ENCODE measurements at regions not wholly inside any gene's neighbourhood (a gene's known extent, or its start where the extent isn't known, plus 50 kb on each side); places are given as distances from the start of the nearest gene placed in this dataset.

DNA sequence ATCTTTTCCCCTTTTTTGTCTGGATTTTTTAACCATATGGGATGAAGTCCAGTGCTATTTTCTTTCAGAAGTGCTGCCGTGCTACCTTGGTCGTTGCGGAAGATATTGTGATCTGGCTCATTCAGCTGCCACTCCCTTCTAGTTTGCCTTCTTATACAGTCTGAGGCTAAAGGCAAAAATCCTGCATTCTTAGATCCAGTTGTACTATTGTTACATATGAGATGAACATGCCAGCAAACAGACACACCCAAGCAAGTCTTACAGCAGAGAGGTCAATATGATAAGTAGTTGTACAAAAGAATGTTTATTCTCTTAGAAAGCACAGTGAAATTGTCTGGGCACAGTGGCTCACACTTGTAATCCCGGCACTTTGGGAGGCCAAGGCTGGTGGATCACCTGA, 108.0 kb upstream of the COX10 start:
- no peak overlapping the region for H3K27ac ChIP-seq
- H3K4me3 ChIP-seq: no peak overlapping the region

DNA sequence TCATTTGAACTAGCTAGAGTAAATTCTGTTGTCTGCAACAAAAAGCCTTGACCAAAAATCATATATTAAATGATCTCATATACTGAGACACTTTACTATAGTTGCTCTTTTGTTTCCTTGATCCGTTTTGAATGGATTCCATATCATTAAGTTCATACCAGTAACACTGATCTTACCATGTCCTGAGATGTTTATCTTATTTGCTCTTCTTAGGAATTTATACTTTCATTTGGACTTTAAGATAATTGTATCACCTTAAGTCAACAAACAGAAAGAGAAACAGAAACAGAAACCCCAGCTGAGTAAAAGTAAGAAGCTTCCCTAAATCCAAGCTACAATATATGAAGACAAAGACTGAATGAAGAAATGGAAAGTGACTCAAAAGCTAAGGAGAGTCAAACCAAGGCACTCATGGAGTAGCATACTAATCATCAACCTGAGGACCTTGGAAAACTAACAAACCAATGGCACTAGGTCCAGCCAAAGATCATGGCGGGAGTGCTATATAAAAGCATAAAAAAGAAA, 106.5 kb upstream of the COX10 start:
- H3K27ac ChIP-seq: no peak overlapping the region
- no peak overlapping the region for H3K4me3 ChIP-seq

DNA sequence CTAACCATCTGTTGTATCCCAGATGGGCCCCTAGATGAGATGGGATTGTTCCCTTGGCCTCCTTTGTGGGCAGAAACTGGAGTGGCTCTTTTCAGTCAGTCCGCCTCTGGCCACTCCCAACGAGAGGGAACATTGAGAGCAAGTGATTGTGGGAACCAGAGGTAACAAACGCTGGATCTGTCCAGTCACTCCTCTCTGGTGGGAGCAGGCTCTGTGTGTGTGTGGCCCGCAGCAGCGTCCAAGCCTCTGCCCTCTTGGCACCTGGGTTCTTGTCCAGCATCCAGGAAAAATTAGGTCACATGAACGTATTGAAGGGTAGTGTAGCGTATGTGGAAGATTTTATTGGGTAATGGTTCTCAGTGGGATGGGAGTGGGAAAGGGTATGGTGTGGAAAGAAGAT, 101.9 kb upstream of the COX10 start:
- no peak overlapping the region for H3K4me3 ChIP-seq
- no peak overlapping the region for H3K27ac ChIP-seq

DNA sequence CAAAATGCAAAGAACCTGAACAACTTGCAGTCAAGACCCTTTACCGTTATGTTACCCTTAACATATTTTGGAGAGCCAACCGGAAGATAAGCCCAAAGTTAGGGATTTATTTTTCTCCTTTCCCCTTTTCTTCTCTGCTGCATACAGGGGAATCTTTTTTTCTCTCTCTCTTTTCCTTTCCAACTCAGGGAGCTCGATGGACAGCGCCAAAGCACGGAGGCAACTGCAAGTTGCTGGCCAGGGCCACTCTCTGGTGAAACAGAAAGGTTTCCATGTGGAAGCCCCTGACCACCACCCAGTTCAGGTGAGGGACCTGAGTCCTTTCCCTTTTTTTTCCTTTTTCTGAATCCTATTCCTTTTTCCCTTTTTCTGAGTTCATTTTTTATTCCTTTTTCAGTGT, 98.8 kb upstream of the COX10 start:
- H3K27ac ChIP-seq: no peak overlapping the region
- H3K4me3 ChIP-seq: no peak overlapping the region

DNA sequence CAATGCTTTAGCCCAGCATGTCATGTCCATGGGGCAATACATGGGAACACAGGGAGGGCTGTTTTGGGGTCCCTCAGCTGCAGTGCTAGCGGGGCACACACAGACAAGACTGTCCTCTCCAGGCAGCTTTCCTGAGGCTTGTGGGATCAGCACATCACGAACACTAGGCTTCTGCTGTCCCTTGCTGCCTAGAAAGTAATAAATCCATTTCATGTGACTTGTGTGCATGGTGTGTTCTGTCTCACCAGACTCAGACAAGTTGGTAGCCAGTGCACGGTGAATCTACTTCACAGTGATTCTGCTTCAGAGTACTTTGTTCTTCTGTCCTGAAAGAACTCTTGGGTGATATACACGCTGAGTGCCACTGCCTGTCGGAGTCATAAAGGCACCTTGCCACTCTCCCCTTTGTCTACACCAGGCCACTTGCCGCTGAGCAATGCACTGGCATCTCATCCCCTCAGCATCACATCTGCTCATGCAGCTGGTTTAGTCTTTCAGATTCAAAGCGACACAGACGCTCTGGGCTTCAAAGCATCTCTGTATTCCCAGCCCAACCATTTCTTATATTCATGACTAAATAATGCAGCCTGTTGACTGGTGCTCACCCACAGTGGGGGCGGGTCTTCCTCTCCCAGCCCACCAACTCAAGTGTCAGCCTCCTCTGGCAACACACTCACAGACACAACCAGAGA, 95.2 kb upstream of the COX10 start:
- Histone ChIP-seq H3K27ac (no peak overlapping the region), H3K4me3 (no peak overlapping the region)

DNA sequence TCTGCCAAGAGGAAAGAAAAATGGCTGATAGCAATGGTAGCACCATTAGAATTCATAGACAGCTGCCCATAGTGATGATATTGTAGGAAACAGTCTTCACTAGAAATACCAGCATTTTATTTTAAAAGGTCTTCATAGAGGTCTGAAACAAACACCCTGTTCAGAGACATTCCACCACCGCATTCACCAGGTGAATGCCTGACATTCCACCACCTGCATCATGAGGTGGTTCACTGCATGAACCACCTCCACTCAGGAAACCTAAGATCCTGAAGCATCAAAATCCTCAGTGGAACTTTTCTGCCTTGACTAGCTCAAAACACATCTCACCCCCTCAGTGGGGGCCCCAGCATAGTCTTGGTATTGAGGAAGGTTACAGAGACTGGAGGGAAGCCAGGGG, 91.5 kb upstream of the COX10 start:
- no peak overlapping the region for H3K27ac ChIP-seq
- H3K4me3 ChIP-seq: no peak overlapping the region

DNA sequence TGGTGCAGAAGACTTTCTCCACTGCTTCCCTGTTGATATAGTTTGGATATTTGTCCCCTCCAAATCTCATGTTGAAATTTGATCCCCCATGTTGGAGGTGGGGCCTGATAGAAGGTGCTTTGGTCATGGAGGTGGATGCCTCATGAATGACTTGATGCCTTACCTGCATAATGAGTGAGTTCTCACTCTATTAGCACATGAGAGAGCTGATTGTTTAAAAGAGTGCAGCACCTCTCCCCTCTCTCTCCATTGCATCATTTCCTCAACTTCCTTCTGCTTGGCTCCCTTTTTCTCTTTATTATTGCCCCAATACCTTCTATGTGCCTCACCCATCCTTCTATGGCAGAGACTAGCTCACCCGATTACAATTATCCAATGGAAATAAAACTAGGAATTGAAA, 90.8 kb upstream of the COX10 start:
- no peak overlapping the region for H3K4me3 ChIP-seq
- no peak overlapping the region for H3K27ac ChIP-seq

DNA sequence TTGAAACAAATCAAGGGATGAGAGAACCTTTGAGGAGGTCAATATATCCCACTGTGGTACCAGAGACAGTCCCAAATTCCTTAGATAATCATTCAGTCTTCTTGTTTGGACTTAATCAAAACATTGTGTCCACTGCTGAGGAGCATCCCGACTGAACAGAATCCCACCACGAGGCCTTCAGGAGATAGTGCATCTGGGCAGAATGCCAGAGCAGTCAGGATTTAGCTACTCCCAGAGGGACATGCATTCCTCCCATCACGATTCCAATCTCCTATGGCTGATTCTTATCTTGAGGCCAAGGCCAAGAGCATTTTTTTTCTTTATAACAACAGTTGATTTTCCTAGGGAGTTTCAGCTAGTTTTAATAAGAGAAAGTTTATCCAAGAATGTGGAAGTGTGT, 87.4 kb upstream of the COX10 start:
- H3K27ac ChIP-seq: no peak overlapping the region
- no peak overlapping the region for H3K4me3 ChIP-seq

DNA sequence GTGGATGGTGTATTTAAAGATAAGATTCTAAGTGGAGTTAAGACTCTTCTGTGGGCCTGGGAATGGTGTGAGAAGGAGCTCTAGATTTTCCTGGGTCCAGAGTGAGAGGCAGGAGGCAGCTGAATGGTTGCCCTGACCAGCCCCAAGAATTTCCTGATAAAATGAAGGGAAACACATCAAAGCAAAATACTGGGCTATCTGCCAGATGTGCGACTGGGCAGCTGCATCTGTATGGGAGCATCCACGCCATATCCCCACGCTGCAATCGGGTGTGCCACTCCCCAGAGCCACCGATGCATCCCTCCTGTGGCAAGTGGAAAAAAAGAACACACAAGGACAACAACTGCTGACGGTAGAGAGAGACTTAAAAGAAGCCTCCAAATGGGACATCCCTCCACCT, 84.3 kb upstream of the COX10 start:
- H3K27ac ChIP-seq: no peak overlapping the region
- no peak overlapping the region for H3K4me3 ChIP-seq

DNA sequence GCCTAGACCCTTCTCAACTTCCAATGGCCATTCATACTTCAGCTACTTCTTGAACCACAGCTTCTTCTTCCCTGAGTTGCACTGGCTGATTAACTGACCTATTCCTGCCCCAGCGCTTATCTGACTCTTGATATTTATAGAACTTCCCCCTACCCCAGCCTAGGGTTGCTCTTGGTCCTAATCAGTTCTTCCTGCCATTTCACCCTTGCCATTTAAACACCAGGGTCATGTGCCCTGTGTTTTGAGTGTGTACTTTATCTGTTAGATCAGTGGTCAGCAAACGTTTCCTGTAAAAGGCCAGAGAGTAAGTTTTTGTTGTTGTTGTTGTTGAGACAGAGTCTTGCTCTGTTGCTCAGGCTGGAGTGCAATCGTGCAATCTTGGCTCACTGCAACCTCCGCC, 82.4 kb upstream of the COX10 start:
- Histone ChIP-seq H3K27ac (no peak overlapping the region), H3K4me3 (no peak overlapping the region)

DNA sequence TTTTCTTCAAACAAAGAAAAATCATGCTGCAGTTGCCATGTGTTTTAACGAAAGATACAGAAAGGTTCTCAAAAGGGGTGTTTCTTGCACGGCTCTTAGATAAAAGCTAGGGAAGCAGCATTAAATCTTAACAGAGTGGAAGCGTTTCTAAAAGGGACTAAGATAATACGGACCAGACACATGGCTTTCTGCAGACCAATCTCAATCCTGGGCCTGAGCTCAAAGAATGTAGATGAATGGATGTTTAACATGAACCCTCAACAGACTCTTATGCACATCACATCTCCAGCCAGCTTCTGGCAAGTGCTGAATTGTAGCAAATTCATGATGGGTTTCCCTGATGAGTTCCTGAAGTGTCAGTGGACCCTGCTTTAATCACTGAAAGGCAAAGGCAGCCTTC, 80.2 kb upstream of the COX10 start:
- no peak overlapping the region for H3K4me3 ChIP-seq
- no peak overlapping the region for H3K27ac ChIP-seq

DNA sequence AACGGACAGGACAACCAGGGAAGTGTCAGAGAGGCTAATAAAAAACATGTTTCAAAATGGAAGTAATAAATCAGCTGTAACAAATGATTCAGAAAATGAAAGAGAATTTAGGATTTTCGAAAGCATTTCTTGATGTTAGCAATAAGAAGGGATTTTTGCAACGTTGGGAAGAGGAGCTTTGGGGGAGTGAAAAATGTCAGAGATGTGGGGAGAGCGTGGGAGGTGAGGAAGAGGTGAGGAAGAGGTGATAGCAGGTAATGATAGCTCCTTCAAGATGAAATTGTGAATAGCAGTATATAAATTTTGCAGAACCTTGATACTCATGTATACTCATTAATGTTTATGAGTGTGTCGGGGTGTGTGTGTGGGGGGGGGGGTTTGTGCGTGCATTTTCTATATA, 76.2 kb upstream of the COX10 start:
- H3K27ac ChIP-seq: no peak overlapping the region
- no peak overlapping the region for H3K4me3 ChIP-seq

DNA sequence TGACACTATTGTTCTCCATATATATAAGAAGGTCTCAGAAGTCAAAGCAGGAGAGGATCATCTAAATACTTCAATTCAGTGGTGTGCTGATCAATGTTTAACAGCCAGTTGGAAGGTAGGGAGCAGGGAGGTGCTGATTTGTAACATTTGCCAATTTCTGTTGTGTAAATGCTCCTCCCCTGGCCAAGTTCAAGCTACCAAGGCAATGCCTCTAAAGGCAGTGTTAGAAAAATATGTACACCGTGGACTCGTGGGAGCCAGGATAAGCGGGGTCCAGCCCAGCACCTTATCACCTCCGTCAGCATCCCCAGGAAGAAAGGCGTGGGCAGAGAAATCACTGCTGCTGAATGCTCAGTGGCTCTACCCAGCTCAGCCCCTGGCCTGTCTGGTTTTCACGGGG, 75.3 kb upstream of the COX10 start:
- no peak overlapping the region for H3K27ac ChIP-seq
- no peak overlapping the region for H3K4me3 ChIP-seq

DNA sequence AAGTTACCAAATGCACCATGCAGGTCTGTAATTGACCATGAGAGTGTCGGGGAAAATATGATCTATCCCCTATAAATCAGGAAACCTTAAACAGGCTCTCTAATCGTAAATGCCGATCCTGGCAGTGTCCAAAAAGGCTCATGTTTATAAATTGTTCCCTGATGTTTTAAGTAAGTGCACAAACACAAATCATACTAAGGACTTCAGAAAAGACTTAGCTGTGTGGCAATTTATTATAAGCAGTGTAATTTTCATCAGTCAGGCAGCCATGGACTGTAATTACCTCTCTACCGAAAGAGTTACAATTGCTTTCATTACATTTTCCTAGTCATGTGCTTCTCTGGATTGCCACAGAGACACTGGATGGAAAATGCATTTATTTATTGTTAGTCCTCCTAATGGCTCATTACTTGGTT, 73.4 kb upstream of the COX10 start:
- no peak overlapping the region for H3K4me3 ChIP-seq
- H3K27ac ChIP-seq: peak overlapping the region in 2 of 21 experiments; percentile 1

DNA sequence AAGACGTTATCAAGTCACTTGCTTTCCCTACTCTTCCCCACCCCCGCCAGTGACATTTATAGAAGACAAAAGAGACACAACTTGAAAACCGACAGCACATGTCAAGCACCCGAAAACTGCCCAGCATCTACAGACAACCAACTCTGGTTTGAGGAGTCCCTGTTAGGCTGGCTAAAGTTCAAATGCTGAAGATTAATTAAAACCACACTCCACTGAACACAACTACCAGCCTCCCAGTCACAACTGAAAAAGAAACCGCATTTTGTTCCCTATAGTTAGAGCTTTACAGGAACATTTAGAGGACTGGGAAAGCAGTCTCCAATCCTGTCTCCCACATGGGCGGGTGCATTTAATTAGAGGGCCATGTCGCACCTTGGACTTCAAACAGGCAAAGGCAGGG, 73.0 kb upstream of the COX10 start:
- Histone ChIP-seq H3K4me3 (no peak overlapping the region), H3K27ac (peak overlapping the region in 3 of 21 experiments; percentile 1 to 45 (median 32))

DNA sequence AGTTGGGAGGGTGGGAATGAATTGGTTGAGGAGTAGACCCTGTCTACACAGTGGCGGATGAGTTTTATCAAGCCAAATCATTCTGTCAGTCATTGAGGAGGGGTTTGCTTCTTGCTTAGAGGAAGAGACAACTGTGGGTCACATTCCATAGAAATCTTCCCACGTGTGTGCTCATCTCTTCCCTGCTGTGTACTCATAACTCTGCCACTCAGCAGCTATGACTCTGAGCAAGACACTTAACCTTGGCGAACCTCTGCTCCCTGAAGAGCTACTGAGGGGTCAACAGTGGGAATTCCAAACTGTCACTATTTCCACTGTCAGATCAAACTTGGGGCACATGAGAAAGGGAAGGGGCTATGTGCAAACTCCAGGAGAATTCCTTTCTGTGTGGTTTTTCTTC, 72.6 kb upstream of the COX10 start:
- H3K27ac ChIP-seq: peak overlapping the region in 3 of 21 experiments; percentile 1 to 45 (median 32)
- H3K4me3 ChIP-seq: no peak overlapping the region

DNA sequence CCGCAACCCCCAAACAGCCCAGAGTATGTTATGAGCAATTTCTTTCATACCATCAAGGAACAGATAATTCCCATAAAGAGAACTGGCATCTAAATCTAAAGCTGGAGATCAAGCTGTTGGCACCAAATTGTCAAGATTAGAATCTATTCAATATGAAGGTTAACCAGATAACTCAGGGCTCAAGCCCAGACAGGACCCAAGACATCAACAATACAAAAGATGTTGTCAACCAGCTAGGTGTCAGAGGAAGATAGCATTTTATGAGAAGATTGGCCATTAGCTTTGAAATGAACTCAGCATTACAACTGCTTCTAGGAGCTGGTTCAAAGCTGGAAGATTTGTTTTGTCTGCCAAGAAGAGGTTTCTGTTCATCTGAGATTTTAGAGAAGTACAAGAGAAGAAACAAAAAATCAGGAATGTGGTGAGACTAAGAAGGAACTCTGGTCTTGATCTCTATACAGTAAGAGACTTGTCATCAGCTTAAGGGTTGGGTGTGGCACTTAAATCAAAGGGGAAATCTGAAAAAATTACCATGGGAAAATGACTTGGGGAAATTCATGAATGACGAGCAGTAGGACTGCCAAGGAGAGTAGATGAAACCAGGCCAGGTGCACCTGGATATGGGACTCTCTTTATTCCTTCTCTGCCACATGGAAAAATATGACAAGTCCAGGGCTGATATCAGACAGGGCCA, 64.2 kb upstream of the COX10 start:
- H3K4me3 ChIP-seq: no peak overlapping the region
- peak overlapping the region in 3 of 21 experiments; percentile 15 to 57 (median 37) for H3K27ac ChIP-seq

DNA sequence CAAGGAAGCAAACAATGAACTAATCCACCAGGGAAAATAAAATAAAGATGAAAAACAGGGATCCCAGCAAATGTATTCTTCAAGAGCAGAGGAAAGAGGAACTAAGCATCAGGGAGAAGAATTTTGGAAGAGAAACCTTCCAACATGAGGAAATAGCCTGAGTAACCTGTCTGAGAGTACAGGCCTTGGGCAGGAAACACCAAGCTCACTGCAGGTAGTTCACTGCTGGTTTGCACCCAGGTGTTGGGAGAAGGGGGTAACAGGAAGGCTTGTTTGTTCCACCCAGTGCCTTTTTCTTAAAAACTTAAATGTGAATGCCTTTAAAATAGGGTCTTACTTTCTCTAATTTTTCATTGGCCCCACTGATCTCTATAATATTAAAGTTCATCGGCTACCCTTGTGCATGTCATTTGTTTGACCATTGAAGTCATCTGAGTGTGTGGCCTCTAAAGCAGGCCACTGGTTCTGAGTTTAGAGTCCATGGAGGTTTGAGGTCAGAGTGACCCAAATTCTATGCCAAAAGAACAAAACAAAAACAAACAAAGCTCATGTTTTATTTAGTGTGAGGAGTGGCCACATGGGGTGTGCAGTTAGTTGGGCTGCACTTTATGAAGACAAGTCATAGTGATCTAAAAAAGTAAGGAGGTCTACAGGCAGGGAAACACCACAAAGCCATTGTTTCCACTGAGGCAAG, 62.9 kb upstream of the COX10 start:
- no peak overlapping the region for H3K27ac ChIP-seq
- no peak overlapping the region for H3K4me3 ChIP-seq

DNA sequence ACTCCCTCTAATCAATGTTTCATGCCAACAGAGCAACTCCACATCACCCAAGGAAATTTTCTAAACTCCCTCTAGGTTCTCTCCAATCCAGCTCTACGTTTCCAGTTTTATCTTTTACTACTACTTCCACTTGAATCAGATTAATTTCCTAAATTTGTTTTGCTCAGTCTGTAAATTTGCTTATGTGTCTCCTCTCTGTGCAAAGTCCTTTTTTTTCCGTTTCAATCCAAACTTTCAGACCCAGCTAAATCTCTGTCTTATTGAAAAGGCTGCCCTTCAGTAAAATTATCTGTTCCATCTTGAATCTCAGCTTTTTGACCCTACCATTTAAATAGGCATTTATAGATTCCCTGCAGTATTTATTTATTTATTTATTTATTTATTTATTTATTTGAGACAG, 61.4 kb upstream of the COX10 start:
- H3K4me3 ChIP-seq: no peak overlapping the region
- H3K27ac ChIP-seq: no peak overlapping the region

DNA sequence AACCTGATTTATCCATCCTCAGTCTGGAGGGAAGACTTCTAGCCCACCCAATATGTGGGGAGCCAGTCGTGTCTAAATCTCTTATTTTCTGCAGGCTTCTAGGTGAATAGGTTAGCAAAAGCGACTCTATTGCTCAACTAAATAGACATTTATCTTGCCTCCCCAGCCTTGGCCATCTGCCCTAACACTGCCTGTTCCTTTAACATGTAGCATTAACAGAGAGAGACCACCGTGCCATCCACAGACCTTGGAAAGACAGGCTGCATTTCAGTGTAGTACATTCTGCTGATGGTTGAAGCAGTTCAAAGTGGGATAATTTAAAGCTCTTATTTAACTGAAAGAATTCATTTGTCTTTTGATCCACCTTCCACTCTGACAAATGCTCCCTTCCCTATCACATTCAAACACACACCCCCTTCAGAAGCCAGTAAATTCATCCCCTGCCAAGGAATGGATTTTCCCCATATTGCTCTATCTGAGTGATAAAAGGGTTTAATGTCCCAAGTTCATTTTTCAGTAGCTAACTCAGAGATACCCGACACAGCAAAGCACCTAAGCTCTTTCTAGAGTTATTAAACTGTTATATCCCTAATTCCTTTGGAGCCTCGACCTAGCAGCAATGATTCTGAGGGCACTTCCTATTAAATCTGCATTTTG, 58.1 kb upstream of the COX10 start:
- H3K27ac ChIP-seq: peak overlapping the region in 1 of 21 experiments; percentile 33
- H3K4me3 ChIP-seq: no peak overlapping the region

Measured in skin epidermis (tissue), 12 donors.